ENCODE measurements at regions not wholly inside any gene's neighbourhood (a gene's known extent, or its start where the extent isn't known, plus 50 kb on each side); places are given as distances from the start of the nearest gene placed in this dataset.
A peak's percentile ranks its signal among the peaks of the same experiment; 100 is the strongest.

GRCh38 chr4:134045411-134045810 lies 156.2 kb downstream of the PABPC4L start:
- CTCF ChIA-PET, result no interaction called here
- Histone ChIP-seq H3K9me3 (ENCODE audit: low read length) (no peaks in the 10 kb centered on the region), H3K4me3 (ENCODE audit: low read length) (no peak overlapping the region), H3K9me2 (replicated peaks; ENCODE audit: low read length) (no peaks in the 10 kb centered on the region), H3K4me2 (ENCODE audit: low read length) (no peak overlapping the region), H4K20me1 (ENCODE audit: low read length) (no peaks in the 10 kb centered on the region), H3K9ac (ENCODE audit: low read length) (no peak overlapping the region), H3F3A (ENCODE audit: low read length, unreplicated experiment) (no peaks in the 10 kb centered on the region), H3K27me3 (ENCODE audit: low read length) (no peaks in the 10 kb centered on the region), H2AFZ (ENCODE audit: low read length) (no peak overlapping the region), H3K27ac (ENCODE audit: low read length) (no peak overlapping the region), H3K36me3 (ENCODE audit: low read depth, low read length) (no peaks in the 10 kb centered on the region), H3K79me2 (ENCODE audit: low read length) (no peaks in the 10 kb centered on the region), H3K4me1 (ENCODE audit: insufficient read depth, low read length) (no peaks in the 10 kb centered on the region)
- intact Hi-C loops (cut with micrococcal nuclease), result no loop called here
- POLR2A ChIA-PET (ENCODE audit: unreplicated experiment), result no interaction called here
- BruUV-seq (replicated peaks), result no TSS peak
- TF ChIP-seq EZH2 (IDR thresholded peaks at IDR 0.05; ENCODE audit: low read length, unreplicated experiment) (no peak), EZH2phosphoT487 (IDR thresholded peaks at IDR 0.05; ENCODE audit: borderline replicate concordance, low read length) (no peak), CTCF (conservative IDR thresholded peaks at IDR 0.05; ENCODE audit: low read depth, low read length) (no peak)
- DNase-seq, result no peak
- no peak for ATAC-seq

DNA sequence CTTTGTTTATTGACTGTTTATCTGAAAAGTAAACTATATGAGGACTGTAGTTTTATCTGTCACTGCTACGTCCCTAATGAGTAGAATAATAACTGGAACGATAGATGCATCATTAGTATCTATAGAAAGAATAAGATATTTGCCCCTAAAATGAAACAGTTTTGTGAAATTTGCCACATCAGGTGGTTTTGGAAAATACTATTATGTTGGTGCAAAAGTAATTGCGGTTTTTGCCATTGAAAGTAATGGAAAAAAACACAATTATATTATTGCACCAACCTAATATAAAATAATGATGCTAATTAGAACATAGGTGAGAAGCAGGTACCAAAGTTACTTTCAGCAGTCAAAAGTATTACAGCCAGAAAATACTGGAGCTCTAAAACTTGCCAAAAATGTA lies 158.3 kb downstream of the PABPC4L start:
- no TSS peak for BruUV-seq (replicated peaks)
- DNase-seq, result no peak
- H3F3A ChIP-seq (ENCODE audit: low read length, unreplicated experiment), result no peaks in the 10 kb centered on the region
- CTCF ChIA-PET, result no interaction called here
- intact Hi-C loops (cut with micrococcal nuclease), result no loop called here
- no peaks in the 10 kb centered on the region for H3K4me1 ChIP-seq (ENCODE audit: insufficient read depth, low read length)
- H4K20me1 ChIP-seq (ENCODE audit: low read length), result no peaks in the 10 kb centered on the region
- H3K4me3 ChIP-seq (ENCODE audit: low read length), result no peak overlapping the region
- H3K27ac ChIP-seq (ENCODE audit: low read length), result no peak overlapping the region
- no peak overlapping the region for H3K4me2 ChIP-seq (ENCODE audit: low read length)
- no peak for ATAC-seq
- H3K9ac ChIP-seq (ENCODE audit: low read length), result no peak overlapping the region
- POLR2A ChIA-PET (ENCODE audit: unreplicated experiment), result no interaction called here
- no peaks in the 10 kb centered on the region for H3K9me3 ChIP-seq (ENCODE audit: low read length)
- H2AFZ ChIP-seq (ENCODE audit: low read length), result no peak overlapping the region
- no peaks in the 10 kb centered on the region for H3K9me2 ChIP-seq (replicated peaks; ENCODE audit: low read length)
- H3K79me2 ChIP-seq (ENCODE audit: low read length), result no peaks in the 10 kb centered on the region
- H3K36me3 ChIP-seq (ENCODE audit: low read depth, low read length), result no peaks in the 10 kb centered on the region
- TF ChIP-seq CTCF (conservative IDR thresholded peaks at IDR 0.05; ENCODE audit: low read depth, low read length) (no peak), EZH2phosphoT487 (IDR thresholded peaks at IDR 0.05; ENCODE audit: borderline replicate concordance, low read length) (no peak), EZH2 (IDR thresholded peaks at IDR 0.05; ENCODE audit: low read length, unreplicated experiment) (no peak)
- no peaks in the 10 kb centered on the region for H3K27me3 ChIP-seq (ENCODE audit: low read length)

DNA sequence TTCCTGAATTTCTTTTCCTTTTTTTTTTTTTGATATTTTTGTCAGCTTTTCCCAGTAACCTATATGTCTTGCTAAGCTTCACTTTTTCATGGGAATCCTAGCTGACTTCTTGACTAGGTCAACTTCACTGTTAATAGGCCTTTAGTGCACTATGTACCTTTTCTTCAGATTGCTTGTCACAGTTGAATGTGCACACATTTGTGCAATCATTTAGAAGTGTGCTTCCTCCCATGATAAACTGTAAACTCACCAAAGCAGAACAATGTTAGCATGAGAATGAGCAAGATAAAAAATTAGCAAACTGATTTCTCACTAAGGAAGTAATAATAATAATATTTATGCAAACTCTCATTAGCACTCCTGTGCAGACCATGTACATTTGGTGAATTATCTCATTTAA lies 173.2 kb downstream of the PABPC4L start:
- H4K20me1 ChIP-seq (ENCODE audit: low read length), result no peaks in the 10 kb centered on the region
- H3K4me2 ChIP-seq (ENCODE audit: low read length), result peak overlapping the region; percentile 49
- no peaks in the 10 kb centered on the region for H3F3A ChIP-seq (ENCODE audit: low read length, unreplicated experiment)
- no peak overlapping the region for H3K9ac ChIP-seq (ENCODE audit: low read length)
- H3K79me2 ChIP-seq (ENCODE audit: low read length), result no peaks in the 10 kb centered on the region
- TF ChIP-seq CTCF (conservative IDR thresholded peaks at IDR 0.05; ENCODE audit: low read depth, low read length) (no peak), EZH2phosphoT487 (IDR thresholded peaks at IDR 0.05; ENCODE audit: borderline replicate concordance, low read length) (no peak), EZH2 (IDR thresholded peaks at IDR 0.05; ENCODE audit: low read length, unreplicated experiment) (no peak)
- POLR2A ChIA-PET (ENCODE audit: unreplicated experiment), result no interaction called here
- peaks cover 6% of the 10 kb centered on the region for H3K4me1 ChIP-seq (ENCODE audit: insufficient read depth, low read length)
- BruUV-seq (replicated peaks), result no TSS peak
- CTCF ChIA-PET, result no interaction called here
- no peaks in the 10 kb centered on the region for H3K9me3 ChIP-seq (ENCODE audit: low read length)
- ATAC-seq (no peak; the same call in 1 of the 2 replicates), DNase-seq (no peak)
- H3K36me3 ChIP-seq (ENCODE audit: low read depth, low read length), result no peaks in the 10 kb centered on the region
- intact Hi-C loops (cut with micrococcal nuclease), result loop anchor here (5.0 kb wide), 1 partner anchor 104 kb away; no protein-coding TSS in a partner anchor
- no peak overlapping the region for H3K4me3 ChIP-seq (ENCODE audit: low read length)
- H2AFZ ChIP-seq (ENCODE audit: low read length), result no peak overlapping the region
- no peaks in the 10 kb centered on the region for H3K27me3 ChIP-seq (ENCODE audit: low read length)
- peak overlapping the region; percentile 41 for H3K27ac ChIP-seq (ENCODE audit: low read length)
- H3K9me2 ChIP-seq (replicated peaks; ENCODE audit: low read length), result no peaks in the 10 kb centered on the region

All from PC-3 (cell line).